HG03460 (cell line): ENCODE measurements at regions not wholly inside any gene's neighbourhood (a gene's known extent, or its start where the extent isn't known, plus 50 kb on each side); places are given as distances from the start of the nearest gene placed in this dataset.

Experiments used
- ATAC-seq: cut with Tn5 transposase; IDR thresholded peaks from one replicate; pipeline ENCODE4 v1.9.1; 2021; ENCODE audit not compliant: unreplicated experiment

DNA sequence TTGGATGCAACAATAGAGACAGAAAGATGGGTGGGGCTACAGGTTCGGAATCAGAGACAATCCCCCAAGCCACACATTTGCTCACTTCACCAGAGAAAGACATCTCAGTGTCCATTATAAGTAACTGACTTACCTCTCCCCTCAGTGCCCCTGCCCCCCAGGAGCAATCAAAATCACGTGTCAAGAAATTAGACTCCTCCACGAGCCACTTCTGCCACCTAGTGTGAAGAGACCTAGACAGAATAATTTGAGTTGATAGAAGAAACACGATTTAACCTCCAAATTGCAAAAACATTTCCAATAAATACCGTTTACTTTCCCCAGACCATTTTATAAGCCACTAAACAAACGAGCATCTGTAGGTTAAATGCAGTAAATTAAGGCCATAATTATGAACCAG lies 123.2 kb downstream of the SLC30A10 start:
- no peak for ATAC-seq

- ATAC-seq = no peak
Measured at GRCh38 chr1:219801156-219801820, 127.1 kb downstream of the SLC30A10 start.

DNA sequence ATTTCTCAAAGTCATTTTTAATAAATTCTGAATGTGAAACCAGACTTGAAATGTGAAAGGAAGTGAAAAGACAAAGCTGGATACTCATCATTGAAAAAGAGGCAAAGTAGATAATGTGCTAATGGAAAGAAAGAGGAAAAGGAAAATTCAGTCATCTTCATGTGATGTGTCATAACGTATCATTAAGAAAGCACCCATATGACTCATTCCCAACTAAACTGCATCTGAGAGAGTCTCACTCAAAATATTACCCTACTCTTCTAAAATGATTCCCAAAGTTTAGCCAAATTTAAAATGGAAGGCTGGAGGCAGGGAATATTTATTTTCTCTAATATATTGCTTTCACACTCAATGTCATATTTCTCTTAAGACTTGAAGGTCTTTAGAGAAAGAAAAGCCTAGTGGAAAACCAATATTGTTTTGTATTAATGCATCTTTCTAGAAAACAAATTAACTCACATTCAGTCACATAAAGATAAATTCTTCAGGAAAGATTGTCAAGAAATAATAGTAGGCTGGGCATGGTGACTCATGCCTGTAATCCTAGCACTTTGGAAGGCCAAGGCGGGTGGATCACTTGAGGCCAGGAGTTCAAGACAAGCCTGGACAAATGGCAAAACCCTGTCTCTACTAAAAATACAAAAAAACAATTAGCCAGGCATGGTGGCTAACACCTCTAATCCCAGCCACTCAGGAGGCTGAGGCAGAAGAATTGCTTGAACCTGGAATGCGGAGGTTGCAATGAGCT lies 129.9 kb downstream of the SLC30A10 start:
- ATAC-seq = no peak

DNA sequence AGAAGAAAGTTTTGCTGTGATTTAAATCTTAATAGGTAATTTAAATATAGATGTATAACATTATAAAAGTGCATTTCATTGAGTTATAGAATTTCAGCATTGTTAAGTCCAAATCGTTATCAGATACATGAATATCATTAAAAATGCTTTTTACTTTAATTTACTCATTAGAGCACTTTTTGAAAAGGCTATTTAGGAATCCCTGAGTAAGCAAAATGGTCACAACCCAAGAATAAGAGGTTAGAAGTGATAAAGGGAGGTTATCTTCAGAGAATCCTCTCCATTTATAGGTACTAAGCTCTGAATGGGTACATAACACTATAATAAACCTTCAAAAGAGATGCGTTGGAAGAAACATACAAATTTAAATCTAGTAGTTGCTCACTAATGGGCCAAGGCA lies 130.7 kb downstream of the SLC30A10 start:
- no peak for ATAC-seq

- no peak for ATAC-seq
Measured at GRCh38 chr1:219797009-219797408, 131.3 kb downstream of the SLC30A10 start.

- ATAC-seq = no peak
Measured at GRCh38 chr1:219795363-219795917, 132.9 kb downstream of the SLC30A10 start.

GRCh38 chr1:219794085-219794743 lies 134.1 kb downstream of the SLC30A10 start:
- peak; percentile 53 for ATAC-seq

DNA sequence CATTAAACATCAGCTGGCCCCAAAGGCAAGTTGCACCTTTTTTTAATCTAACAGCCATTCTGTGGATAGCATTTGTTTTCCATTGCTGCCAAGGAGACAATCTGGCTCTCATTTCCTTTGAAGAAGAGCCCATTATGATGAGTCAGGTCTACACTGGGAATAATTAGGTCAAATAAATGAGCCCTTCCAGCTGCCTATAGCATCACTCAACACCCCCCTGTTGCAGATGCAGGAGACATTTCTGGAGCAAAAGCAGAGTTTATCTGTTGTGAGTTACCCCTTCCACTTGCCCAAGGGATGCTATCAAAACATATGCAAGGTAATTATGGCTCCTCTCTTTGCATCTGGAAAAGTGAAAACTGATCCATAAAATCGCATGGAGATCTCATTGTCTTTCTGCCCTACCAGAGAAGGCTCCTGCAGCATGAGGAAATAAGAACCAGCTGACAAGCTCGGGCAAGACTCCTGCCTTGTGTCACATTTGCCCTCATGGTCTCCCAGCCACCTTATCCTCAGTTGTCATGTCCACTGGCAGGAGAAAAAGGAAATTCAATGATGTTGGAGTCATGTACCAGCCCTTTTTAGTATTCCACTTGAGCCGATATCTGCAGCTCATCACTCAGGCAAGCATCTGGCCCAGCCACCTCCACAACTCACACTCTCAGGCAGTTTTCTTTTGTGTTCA lies 135.9 kb downstream of the SLC30A10 start:
- no peak for ATAC-seq

DNA sequence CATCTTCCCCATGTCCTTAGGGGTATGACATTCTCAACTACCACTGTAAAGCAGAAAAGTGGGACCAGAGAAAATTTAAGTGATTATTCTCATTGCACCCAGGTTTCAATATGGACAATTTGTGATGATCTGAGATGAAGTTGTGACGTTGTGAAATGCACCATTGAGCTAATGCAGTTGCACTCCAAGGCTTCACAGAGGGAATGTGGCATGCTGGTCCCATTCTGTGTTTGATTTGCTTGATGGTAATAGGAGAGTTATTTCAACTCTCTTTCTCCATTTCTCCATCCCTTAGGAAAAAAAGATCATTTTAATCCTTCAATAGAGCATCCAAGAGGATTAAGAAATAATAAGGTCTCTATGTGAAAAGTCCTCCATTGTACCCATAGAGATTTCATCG lies 136.6 kb downstream of the SLC30A10 start:
- no peak for ATAC-seq

DNA sequence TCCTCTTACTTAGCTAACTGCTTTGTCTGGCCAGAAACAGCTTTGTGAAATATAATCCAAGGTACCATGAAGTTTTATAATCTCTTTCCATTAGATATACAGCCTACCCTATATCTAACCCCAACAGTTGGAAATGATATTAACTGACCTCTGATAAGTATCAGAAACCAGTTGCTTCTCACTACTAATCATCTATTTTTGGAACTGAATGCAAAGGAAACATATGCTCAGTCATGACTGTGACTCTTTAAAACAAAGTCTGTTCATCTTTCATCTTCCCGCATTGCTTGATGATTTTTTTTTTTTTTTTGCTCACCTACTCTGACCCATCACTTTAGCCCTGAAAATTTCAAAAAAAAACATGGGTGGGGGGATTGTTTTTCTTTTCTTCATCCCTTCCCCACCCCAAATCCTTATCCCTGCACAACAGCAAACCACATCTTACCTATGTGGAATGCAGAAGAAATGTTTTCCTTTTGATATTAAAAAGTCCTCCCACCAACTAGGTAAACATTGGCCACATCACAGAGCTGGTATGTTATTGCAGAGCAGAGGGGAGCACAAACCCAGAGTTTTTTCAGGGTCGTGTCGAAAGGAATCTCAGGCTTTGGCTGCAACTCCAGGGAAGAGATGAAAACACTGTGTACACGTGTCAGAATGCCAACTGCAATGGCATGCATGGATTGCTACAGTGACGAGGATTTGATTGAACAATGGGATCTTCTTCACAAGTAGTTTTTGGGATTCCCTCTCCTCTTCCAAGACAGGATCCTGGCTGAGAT lies 137.3 kb downstream of the SLC30A10 start:
- no peak for ATAC-seq

GRCh38 chr1:219788700-219789099 lies 139.7 kb downstream of the SLC30A10 start:
- ATAC-seq = no peak

- no peak for ATAC-seq
Measured at GRCh38 chr1:219788091-219788490, 140.3 kb downstream of the SLC30A10 start.

DNA sequence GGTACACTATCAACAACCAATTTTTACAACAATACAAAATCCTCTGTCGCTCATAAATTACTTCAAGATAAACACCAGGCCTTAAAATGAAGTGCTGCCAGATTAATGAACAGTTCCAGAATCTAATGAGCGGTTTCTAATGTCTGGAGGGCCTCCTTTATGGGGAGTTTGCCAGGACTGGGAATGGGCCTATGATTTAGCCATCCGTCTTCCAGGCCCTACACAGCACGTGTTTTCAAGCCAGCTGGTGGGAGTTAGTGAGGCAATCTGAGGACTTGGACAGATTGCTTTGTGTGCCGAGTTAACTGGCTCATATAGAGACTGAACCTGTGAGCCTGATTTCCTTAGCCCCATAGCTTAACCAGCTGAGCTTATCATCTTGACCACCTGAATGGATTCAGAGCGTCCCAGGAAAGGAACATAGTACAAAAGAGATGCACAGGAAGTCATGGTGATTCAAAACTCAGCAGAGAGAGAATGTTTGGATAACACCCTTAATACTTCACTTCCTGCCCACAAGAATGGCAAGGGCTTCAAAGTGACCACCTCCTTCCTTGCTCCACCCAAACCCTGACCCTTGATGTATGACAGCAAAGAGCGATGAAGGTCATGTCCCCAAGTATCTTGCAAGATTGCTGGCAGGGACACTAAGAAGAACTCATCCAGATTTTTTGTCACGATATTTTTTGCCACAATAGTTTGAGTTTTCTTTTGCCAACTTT lies 143.5 kb downstream of the SLC30A10 start:
- ATAC-seq = no peak

DNA sequence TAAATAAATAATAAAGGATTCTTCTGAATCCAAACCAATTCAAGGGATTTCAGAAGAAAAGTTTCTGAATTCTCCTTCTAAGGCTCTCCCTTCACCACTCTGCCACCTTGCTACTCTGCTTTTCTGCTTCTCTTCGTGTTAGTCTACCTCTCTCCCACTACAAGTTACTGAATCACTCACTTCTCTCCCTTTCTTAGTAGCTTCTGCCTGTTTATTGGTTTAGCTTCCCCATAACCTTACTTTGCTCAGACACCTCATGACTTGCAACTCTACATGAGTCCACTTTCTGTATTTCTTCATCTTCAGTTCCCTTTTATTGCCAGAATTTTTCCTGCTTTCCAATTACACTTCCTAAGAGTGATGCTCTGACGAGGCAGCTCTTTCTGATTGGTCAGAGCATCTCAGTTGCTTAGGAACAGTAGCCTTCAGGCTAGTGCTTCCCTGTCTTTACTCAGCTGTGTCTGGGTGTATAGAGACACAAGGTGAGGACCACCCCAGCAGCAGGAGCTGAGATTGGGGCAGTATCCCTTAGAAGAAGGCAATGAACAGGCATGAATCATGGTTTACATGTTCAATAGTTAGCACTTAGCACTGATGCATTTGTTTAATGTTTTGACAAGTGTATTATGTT lies 144.6 kb downstream of the SLC30A10 start:
- no peak for ATAC-seq

DNA sequence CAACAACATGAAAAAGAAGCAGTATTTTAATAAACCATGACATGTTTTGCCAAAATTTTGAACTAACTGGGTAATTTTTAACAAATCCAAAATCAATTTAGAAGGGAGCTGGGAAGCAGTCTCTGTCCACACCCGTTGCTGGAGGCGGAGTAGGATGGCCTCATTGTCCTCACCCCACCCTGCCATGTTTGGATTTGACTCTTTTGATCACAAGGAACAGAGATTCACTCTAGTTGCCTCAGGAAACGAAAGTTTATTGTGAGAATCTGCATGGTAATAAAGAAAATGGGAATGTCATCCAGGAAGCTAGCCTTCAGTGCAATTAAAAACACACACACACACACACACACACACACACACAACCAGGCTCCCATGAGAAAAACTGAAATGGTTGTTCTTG lies 145.4 kb downstream of the SLC30A10 start:
- no peak for ATAC-seq

- ATAC-seq = no peak
Measured at GRCh38 chr1:219782311-219782710, 146.0 kb downstream of the SLC30A10 start.

DNA sequence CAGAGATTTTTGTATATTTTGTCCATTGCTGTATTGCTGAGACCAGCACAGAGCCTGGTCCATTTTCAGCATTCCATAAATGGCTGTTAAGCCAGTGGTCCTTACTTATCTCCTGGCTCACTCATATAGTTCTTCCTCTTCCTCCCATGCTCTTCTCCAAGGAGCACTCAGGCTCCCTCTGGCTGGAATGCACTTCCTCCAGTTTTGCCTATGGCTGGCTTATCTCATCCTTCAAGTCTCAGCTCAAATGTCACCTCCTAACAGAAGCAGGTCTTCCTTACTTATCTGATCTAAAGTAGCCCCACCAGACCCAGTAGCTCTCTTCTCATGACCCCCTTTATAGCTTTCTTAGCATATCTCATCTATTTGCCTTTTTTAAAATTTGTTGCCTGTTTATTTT lies 146.9 kb downstream of the SLC30A10 start:
- no peak for ATAC-seq

DNA sequence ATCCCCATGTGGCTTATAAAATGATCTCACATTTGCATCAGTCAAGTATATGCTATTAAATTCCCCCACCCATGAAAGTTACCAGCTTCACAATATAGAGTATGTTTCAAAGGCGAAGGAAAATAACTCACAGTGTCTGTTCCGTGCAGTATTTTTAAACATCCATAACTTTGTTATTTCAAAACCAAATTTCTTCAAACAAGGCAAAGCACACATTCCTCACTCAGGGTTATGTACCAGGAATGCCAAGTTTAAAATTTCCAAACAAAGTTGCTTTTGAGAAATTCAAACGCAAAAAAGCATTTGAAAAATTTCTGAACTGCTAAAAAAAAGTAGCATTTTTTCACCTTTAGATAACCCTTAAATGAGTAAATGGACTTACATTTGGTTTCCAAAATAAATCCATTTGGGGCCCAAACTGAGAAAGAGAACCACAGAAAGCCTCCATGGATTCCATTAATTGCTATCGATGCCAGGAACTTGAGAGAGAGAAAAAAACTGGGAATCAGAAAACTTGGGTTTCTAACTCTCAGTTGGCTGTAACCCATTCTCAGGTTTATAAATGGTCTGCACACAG lies 149.5 kb downstream of the SLC30A10 start:
- no peak for ATAC-seq

- ATAC-seq = no peak
Measured at GRCh38 chr1:219778110-219778509, 150.2 kb downstream of the SLC30A10 start.
